Left hindlimb (tissue), 1 donor: ENCODE measurements at regions not wholly inside any gene's neighbourhood (a gene's known extent, or its start where the extent isn't known, plus 50 kb on each side); places are given as distances from the start of the nearest gene placed in this dataset.
A peak's percentile ranks its signal among the peaks of the same experiment; 100 is the strongest.

Source experiments
- DNase-seq: peaks from one replicate; pipeline ENCODE4 v3.0.0-alpha.2; 2018

DNA sequence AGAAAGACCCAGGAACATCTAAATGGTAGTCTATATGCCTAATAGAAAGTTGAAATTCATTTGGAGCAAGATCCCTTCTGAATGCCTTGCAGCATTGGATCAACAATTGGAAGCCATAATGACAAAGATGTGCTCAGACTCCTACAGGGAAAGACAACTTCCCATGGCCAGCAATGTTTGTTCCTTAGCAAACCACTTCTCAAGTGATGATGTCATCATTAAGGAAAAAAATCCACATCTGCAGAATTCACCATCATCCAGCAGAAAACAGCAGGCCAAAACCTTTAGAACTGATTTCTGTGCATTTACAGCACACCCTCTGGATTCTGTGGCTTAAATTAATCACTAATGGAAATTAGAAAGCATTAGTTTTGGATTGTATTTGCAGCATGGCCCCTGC lies 82.4 kb upstream of the ZIC3 start:
- no peak for DNase-seq

DNA sequence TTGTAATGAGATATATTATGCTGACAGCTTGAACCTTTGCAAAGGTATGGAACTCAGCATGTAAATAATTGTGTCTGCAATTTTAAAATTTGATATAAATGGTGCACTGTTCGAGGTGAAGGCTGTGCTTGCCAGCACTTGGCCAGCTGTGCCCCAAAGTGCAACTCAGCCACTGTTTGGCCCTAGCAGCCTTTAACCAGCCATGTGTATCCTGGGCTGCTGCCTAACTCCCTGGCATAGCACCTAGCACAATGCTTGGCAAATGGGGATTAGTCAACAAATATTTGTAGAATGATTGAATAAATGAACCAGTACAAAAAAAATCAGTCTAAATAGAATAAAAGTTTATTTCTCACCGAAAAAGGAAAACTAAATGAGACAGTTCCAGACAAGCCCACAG lies 83.8 kb upstream of the ZIC3 start:
- no peak for DNase-seq

DNA sequence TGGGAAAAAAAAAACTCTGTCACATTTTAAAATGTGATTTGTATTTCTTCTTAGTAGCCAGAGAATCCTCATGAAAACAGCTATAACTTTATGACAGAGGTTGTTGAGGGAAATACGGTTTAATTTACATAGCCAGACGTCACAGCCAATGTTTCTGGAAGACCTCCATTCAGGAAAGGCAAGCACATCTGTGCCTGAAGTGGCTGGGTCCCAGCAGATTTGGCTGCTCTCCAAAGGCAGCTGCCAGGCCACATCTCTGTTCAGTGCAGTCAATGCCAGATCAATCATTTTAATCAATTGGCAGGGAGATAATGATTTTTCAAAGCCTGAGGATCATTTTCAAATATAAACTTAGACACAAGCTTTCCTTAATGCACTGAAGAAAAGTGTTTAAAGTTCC lies 86.5 kb upstream of the ZIC3 start:
- no peak for DNase-seq

DNA sequence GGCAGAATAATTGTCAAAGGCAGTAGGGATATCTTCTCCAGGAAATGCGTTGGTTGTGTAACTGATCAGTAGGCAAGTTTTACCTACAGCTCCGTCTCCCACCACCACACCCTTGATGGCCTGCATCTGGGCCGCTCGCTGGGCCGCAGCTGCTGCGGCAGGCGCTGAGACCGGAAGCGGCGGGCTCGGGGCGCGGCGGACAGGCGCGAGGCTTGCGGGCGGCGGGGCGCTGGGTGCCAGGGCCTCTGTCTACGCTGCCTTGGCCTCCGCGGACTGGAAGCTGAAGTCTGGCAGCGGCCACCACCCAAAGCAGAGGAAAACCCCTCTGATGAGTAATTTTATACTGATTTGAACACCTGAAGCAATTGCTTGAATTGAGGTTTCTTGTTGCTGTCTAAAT lies 124.2 kb upstream of the ZIC3 start:
- no peak for DNase-seq

DNA sequence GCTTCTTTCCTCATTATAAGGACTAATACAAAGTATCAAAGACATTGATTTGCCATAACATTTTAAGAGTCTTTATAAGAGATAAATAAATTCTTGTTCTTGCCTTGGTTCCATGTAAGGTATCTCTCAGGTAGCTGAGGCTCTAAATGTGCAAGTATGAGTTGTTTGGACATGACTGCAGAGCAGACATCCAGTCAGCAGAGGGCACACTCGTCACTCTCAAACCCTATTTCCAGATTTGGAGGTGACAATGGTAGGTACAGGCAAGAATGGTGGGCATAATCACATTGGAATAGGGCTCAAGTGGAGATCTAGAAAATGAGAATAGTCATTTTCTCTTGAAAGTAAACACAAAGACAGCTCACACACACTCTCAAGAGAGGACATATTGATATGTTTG lies 133.3 kb upstream of the ZIC3 start:
- no peak for DNase-seq

DNA sequence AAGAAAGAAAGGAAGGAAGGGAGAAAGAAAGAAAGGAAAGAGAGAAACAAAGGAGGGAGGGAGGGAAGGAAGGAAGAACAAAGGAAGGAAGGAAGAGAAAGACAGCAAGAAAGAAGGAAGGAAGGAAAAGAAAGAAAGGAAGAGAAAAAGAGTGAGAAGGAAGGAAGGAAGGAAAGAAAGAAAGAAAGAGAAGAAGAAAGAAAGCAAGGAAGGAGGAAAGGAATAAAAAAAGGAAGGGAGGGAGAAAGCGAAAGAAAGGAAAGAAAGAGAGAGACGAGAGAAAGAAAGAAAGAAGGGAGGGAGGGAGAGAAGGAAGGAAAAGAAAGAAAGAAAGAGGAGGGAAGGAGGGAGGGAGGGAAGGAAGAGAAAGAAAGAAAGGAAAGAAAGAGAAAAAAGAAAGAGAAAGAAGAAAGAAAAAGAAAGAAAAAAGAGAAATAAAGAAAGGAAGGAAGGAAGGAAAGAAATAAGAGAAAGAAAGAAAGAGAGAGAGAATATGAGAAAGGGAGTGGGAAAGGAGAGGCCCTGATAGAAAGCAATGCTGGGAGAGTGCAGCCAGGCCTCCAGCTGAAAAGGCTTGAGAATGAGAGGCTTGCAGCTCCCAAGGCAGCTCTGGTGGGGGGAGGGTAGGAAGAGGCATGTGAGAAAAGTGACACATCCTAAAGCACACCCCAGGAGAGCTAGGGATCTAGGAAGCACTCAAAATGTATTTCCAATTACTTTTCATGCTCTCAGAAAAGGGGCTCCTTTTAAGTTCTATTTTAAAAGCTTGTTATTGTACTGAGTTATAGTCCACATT lies 134.0 kb upstream of the ZIC3 start:
- DNase-seq, result no peak

DNA sequence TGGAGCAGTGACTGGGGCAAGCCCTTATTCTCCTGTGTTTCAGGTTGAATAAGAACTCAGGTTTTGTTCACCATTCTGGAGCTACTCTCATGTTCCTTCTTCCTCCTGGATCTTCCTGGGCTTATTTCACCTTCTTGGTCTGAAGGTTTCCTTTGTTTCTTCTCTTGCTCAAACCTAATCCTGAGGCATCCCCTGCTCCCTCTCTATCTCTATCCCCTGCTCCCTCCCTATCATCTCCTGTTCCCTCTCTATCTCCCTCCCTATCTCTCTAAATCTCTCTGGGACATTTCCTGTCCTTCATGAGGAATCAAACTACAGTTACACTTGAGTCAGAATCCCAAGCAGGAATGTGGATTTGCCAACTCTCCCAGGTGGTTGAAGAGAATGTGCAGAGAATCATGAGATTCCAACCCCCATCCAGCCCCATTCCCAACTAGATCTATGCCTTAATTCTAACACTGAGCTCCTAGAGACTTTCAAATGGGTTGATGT lies 134.9 kb upstream of the ZIC3 start:
- no peak for DNase-seq

DNA sequence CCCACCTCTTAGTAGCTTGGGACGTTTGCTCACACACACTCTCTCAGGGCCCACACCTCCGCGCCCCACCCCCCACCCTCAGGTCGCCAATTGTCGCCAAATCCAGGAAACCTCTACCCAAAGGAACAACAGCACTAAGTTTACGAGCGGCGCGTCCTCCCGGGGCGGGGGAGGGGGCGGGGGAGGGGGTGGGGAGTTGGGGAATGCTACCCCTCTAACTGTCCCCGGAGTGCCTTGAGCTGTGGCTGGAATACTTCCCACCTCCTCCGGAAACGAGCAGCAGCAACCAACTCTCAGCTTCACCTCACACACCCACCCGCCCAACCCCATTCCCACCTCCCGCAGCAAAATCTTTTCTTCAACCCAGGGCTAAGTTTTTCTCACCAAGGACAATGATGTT lies 135.6 kb upstream of the ZIC3 start:
- DNase-seq, result no peak

DNA sequence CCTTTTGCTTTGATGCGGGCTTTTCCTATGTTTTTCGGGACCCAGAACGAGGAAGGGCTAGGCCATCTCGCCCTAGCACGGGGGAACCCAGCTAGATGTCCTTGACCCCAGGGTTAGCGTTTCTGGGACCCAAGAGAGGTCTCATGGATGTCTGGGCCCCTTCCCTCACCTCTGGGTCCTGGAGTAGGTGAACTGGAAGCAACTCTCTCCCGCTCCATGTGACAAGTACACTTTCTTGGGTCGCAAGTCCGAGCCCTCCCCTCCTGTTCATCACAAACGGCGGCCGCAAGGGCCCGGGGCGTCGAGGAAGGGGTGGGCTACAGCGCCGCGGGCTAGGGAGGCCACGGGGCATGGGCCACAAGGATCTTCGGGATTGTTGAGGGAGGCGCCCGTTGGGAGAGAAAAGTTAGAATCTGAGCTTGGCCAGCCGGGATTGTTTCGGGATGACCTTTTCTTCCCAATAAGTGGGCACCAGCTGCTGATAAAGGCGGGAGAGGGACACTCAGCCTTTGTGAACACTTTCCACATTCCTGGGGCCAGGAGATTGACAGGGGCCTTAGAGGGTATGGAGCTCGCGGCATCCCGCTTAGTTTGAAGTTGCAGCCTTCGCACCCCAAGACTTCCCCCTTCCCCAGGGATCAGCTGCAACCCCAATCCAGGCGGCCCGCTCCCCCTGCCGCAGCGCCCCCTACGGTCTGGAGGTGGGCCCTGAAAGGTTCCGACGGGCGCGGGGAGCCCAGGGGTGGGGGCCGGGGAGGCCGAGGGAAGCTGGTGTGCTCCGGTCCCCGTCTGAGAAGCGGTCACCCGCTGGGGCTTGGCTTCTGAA lies 136.9 kb upstream of the ZIC3 start:
- DNase-seq, result no peak

DNA sequence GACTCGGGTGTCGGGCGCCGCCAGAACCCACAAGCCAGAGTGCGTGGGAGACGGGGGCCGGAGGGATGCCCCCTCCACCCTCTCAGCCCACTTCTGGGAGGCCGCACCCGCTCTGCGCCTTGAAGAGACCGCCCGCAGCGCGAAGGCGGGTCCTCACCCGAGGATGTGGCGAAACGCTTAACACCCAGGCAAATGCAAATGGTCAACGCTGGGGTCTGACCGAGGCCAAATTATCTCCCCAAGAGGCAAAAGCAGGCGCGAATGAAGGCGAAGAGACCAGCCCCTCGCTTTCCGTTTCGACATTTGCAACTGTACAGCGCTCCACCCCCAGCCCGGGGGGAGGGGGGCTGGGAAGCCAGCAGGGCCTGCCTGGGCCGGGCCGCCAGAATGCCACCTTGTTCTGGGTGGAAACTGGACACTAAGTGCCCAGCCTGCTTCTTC lies 137.7 kb upstream of the ZIC3 start:
- peak; percentile 36 for DNase-seq

DNA sequence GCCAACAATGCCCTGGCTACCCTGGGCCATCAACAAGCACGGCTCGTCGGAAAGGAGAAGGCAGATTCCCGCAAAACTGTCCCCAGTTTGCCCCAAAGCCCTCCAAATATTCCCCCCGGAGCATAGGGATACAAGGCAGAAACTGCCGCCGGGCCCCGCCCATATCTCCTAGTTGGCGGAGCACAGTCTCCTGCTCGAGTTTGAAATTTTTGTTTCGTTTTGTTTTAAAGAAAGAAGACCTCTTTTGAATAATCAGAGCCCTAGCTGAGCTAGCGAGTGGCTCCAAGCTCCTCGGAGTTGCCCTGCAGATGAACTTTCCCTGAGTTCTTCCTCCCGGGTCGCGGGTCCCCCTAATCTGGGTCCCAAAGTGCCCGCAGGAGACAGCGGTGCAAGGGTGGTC lies 138.1 kb upstream of the ZIC3 start:
- no peak for DNase-seq

DNA sequence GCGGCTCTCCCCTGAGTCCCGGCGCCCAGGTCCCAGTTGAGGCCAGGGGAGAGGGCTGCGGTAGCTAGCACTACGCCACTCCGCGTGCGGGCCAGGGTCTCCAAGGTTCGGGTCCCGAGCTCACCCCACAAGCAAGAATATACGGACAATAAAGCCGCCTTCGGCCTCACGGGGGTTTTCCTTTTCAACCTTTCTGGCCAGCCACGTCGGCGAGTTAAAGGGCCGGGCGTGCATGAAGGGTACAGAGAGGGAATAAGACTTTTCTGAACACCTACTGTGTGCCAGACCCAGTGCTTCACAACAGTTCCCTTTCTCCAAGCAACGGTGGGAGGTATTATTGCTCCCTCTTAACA lies 138.5 kb upstream of the ZIC3 start:
- no peak for DNase-seq

DNA sequence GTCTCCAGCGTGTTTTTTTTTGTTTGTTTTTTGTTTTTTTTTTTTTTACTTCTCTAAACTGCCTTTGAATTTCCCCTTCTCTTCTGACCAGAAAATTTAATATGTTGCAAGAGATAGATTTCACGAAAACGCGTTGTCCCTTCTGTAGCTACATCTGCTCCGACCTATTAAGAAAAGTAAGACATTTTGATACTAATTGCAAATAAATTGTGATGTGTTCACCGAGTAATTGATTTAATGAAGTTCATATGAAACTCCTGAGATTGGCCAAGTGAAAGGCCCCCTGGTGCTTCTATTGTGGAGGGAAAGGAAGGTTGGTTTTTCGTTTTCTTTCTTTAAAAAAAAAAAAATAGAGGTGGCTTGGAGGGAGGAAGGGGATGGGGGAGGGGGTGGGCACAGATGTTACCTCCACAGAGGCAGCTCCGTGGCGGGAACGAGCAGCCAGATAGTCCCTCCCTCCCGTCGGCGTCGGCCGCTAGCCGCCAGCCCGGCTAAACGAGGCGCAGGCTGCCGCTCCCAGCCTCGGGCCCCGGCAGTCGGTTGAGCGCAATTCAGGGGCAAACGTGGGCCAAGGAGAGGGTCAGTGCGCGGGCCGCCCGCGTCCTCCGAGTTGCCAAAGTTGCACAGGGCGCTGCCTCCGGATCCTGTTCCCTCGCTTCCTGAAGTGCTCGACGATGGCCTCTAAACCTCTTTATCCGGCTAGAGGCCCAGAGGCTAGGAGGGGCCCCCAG lies 139.1 kb upstream of the ZIC3 start:
- no peak for DNase-seq

DNA sequence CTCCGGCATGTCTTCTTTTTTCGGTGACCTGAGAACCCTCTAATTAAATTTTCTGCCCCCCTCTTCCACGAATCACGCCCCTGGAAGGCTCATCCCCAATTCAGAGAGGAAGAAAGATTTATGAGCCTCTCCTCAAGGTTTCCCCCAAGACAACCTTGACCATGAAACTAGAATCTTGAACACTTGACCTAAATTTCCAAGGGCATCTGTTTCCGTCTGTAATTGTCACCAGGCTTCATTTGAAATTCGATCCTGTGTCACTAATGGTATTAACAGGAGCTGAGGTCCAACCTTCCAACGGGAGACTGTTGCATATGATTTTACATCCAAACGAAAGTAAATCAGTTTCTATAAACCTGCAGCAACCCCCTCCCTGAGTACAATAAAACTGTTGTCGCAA lies 139.9 kb upstream of the ZIC3 start:
- DNase-seq, result no peak

DNA sequence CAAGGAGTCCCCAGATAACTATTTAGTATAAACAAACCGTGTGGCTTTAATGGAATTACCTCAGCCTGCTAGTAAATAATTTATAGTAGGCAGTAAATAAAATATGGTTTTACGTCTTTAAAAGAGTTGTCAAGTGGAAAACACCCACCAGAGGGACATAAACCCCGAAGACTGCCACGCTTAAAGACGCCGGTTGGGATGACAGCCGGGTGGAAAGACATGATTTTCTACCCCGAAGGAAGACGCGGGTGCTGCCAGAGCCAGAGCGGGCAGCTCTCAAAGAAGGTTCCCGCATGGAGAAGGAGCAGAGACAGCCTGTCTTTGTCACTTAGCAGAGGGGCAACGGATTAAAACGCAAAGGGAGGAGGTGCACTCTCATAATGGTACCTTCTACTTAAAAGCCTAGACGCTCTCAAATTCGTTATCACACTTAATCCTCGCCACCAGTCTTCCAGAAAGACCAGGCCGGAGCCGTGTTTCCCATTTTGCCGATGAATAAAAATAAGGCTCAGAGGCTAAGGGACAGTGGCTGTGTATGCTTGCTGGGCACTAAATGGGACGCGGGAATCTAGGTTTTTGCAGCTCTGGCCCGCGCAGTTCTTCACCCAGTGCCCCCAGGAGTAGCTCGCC lies 140.5 kb upstream of the ZIC3 start:
- no peak for DNase-seq

DNA sequence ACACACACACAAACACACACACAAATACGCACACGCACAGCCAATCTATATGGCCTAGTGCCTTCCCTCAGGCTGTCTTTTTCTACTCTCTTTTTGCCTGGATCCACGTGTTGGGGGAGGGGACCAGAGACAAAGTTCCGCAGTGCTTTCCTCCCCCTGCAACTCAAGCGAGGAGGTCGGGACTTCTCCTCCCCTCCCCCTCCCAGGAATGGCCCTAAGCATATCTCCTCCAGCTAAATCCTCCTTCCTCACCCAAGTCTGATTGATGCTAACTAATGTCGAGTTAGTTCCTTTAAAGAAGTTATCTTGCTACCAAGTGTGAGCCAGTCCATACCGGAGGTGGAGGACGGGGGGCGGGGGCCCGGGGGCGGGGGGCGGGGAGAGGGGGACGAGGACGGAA lies 141.2 kb upstream of the ZIC3 start:
- DNase-seq, result no peak

DNA sequence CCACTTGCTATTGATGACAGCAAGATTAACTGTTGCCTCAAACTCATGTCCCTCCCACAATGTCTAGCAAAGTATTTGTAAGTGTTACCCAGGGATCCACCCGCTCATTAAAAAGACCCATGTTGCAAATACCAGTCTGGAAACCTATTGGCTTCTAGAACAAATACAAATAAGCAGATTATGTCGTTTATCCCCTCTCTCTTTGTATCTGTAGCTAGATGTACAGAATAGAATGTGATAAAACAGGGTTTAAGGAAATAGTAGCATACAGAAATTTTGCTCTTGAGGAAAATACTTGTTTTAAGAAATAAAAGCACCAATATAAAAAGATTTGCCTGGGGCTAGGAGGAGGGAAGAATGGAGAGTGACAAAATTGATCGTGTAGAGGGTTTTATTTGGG lies 142.7 kb upstream of the ZIC3 start:
- no peak for DNase-seq

DNA sequence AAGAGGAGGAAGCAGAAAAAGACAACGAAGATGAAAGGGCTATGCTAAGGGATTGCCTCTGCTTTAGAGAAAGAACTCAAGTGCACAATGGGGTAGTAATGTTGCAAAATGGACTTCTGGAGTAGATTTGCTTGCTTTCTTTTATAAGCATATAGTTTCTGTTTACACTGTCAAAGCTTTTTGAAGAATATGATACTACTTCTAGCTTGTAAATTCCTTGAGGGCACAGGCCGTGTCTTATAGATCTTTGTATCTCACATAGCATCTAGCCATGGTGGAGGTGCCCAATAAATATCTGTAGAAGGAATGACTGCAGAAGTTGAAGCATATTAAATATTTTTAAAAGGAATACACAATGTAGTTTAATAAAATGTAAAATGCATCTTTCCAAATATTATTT lies 147.8 kb upstream of the ZIC3 start:
- DNase-seq, result no peak

DNA sequence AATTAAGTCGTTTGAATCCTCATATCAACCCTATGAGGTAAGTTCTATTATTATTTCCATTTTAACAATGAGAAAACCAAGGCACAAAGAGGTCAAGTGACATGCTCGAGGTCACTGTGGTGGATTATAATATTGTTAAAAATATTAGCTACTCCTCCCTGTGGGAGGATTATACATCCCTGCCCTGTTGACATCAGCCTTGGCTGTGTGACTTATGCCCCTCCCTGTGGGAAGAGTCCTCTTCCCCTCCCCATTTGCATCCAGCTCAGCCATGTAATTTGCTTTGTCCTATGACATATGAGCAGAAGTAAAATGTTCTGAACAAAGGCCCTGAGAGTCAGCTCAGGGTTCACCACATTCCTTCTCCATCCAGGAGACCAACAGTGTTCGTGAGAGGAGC lies 152.7 kb upstream of the ZIC3 start:
- no peak for DNase-seq

DNA sequence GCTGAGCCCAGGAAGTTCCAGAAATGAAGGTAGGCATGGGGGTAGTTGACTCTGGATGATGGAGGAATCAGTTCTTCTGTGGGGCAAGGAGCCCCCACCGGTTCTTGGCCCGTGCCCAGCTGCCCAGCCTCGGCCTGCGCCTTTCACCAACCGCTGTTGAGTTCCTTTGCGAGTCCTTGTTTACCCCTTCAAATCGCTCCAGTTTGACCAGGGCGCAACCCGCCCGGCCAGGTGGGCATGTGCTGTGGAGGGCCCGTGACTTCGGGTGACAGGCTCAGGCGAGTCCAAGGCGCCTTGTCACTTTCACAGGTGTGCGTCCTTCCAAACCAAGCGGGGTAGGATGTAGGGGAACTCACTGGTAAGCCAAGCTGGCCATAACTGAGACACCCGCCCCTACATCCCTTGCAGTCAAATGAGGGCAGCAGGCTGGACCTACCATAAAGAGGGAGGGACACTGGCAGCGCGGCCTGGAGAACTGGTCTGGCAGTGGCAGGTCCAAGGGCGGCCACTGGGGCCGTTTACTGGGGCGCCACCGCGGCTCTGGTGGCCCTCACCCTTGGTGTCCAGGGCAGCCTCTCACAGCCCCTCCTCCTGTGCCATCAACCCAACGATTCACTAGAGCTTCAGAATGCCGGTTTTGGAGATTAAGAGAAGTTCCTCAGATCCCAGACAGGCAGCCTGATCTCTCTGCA lies 160.3 kb upstream of the ZIC3 start:
- no peak for DNase-seq

DNA sequence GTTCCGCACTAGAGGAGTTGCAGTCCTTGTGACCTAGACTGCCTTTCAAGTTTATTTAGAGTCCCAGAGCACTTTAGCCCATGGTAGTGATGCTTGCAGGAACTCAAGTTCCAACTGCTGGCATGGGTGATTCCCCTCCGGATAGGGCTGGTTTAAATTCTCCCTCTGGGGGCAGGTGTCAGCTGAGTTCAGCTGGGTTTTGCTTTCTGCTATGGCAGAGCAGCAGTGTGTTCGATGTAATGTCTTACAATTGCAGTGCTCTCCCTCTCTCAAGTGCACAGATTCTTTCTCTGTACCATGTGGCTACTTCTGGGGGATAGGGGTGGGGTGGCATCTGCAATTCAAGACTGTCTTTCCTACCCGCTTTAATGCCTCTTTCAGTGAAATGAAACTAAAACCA lies 164.8 kb upstream of the ZIC3 start:
- no peak for DNase-seq

DNA sequence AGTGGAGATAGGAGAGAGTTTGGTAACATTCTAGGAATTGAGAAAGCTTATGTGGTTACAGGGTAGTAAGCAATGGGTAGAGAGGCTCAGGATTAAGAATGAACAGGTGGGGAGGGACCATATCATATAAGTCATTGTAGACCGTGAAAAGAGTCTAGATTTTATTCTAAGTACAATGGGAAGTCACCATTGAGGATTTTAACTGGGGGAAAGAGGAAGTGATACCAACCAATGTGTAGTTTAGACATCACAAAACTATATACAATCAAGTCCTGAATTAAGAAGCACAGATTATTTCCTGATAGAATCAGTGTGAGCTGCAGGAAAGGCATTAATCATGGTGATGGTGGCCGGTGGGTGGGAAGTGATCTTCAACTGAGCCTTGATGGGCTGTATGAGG lies 178.3 kb upstream of the ZIC3 start:
- DNase-seq, result no peak
